Sciatic nerve (tissue), 2 donors: ENCODE measurements at regions not wholly inside any gene's neighbourhood (a gene's known extent, or its start where the extent isn't known, plus 50 kb on each side); places are given as distances from the start of the nearest gene placed in this dataset.
"Not testable (repeated sequence)": the region's sequence is repeated elsewhere in the genome, so short reads cannot be mapped to it uniquely, and the experiment has no call there.

Experiments
- ATAC-seq: fragments of 200-7000 bp; cut with Tn5 transposase; one replicate; pipeline ENCODE4 v1.9.1; 2020; ENCODE audit warnings: mild to moderate bottlenecking, moderate library complexity
- DNase-seq: peaks from one replicate; pipeline ENCODE4 v3.0.0-alpha.2; 2020; ENCODE audit warnings: low spot score
- intact Hi-C: fragments of 100-400 bp; cut with DNase I; formaldehyde crosslinking; loops from one replicate; pipeline ENCODE4 v1.14.2; 2022
- donor health status: DM: no; HTN: no; CAD: no.
- donor health status: DM: no; HTN: no; CAD: no.

GRCh38 chr7:109637428-109637990 is 1067.8 kb downstream of the DNAJB9 start:
- intact Hi-C loops = no loop called here
- no peak for ATAC-seq
- DNase-seq = no peak

GRCh38 chr7:109638321-109638720 is 1068.6 kb downstream of the DNAJB9 start:
- intact Hi-C loops = no loop called here
- ATAC-seq = no peak
- DNase-seq = no peak

- no peak for ATAC-seq
- DNase-seq = no peak
- intact Hi-C loops = no loop called here
These were observed 1069.9 kb downstream of the DNAJB9 start for GRCh38 chr7:109639561-109639960.

GRCh38 chr7:109641445-109641844 is 1071.8 kb downstream of the DNAJB9 start:
- no peak for ATAC-seq
- intact Hi-C loops = no loop called here
- no peak for DNase-seq

GRCh38 chr7:109646124-109646523 is 1076.5 kb downstream of the DNAJB9 start:
- ATAC-seq (no peak), DNase-seq (no peak)
- intact Hi-C loops = no loop called here

GRCh38 chr7:109646594-109646993 is 1076.9 kb downstream of the DNAJB9 start:
- ATAC-seq, intact Hi-C loops, DNase-seq: not testable (repeated sequence)

GRCh38 chr7:109647263-109647662 is 1077.6 kb downstream of the DNAJB9 start:
- ATAC-seq, DNase-seq, intact Hi-C loops: not testable (repeated sequence)

GRCh38 chr7:109659261-109659660 is 1089.6 kb downstream of the DNAJB9 start:
- intact Hi-C loops = no loop called here
- ATAC-seq (no peak), DNase-seq (no peak)

- no peak for ATAC-seq
- intact Hi-C loops = no loop called here
- no peak for DNase-seq
These were observed 1090.7 kb downstream of the DNAJB9 start for GRCh38 chr7:109660401-109660800.

- ATAC-seq (no peak), DNase-seq (no peak)
- intact Hi-C loops = no loop called here
These were observed 1094.1 kb downstream of the DNAJB9 start for GRCh38 chr7:109663806-109664205.

GRCh38 chr7:109687269-109687668 is 1117.6 kb downstream of the DNAJB9 start:
- ATAC-seq, intact Hi-C loops, DNase-seq: not testable (repeated sequence)

- DNase-seq, intact Hi-C loops, ATAC-seq: not testable (repeated sequence)
These were observed 1122.9 kb downstream of the DNAJB9 start for GRCh38 chr7:109692613-109693012.

GRCh38 chr7:109694149-109695071 is 1124.7 kb downstream of the DNAJB9 start:
- DNase-seq = no peak
- intact Hi-C loops = no loop called here
- no peak for ATAC-seq

- DNase-seq (no peak), ATAC-seq (no peak)
- intact Hi-C loops = no loop called here
These were observed 1125.7 kb downstream of the DNAJB9 start for GRCh38 chr7:109695419-109695818.

- ATAC-seq = no peak
- intact Hi-C loops = no loop called here
- DNase-seq = no peak
These were observed 1127.0 kb downstream of the DNAJB9 start for GRCh38 chr7:109696723-109697122.

- intact Hi-C loops = no loop called here
- no peak for DNase-seq
- ATAC-seq = no peak
These were observed 1130.0 kb downstream of the DNAJB9 start for GRCh38 chr7:109699661-109700060.

- ATAC-seq (no peak), DNase-seq (no peak)
- intact Hi-C loops = no loop called here
These were observed 1143.7 kb downstream of the DNAJB9 start for GRCh38 chr7:109713366-109713765.

- ATAC-seq, DNase-seq, intact Hi-C loops: not testable (repeated sequence)
These were observed 1149.7 kb downstream of the DNAJB9 start for GRCh38 chr7:109719359-109719758.

GRCh38 chr7:109734601-109735000 is 1164.9 kb downstream of the DNAJB9 start:
- ATAC-seq (no peak), DNase-seq (no peak)
- intact Hi-C loops = no loop called here

- DNase-seq = no peak
- intact Hi-C loops = no loop called here
- ATAC-seq = no peak
These were observed 1166.2 kb downstream of the DNAJB9 start for GRCh38 chr7:109735881-109736280.
